Peyer's patch (tissue), 4 donors: ENCODE measurements at regions not wholly inside any gene's neighbourhood (a gene's known extent, or its start where the extent isn't known, plus 50 kb on each side); places are given as distances from the start of the nearest gene placed in this dataset.

Experiments
- CTCF ChIP-seq, 6 experiments: fragments of 450-650 bp in 4 of 6; fragments of 200-600 bp in 2 of 6; sonication (generic) in 1 of 6; IDR thresholded peaks; one replicate each; pipeline ENCODE4 v1.5.1; 2017 to 2019; ENCODE audit warnings: antibody characterized with exemption in 6 of 6, mild to moderate bottlenecking in 3 of 6, moderate library complexity in 1 of 6
- POLR2A ChIP-seq, 2 donors: fragments of 450-650 bp; IDR thresholded peaks; one replicate each; pipeline ENCODE4 v1.5.1; 2017; ENCODE audit warnings: antibody characterized with exemption in 2 of 2, mild to moderate bottlenecking in 2 of 2, moderate library complexity in 2 of 2

GRCh38 chr14:76613616-76614015 is 147.7 kb upstream of the VASH1 start:
- TF ChIP-seq CTCF (IDR thresholded peaks at IDR 0.05) (no peak), POLR2A (IDR thresholded peaks at IDR 0.05) (no peak)
